WI38 (cell line): ENCODE measurements at regions not wholly inside any gene's neighbourhood (a gene's known extent, or its start where the extent isn't known, plus 50 kb on each side); places are given as distances from the start of the nearest gene placed in this dataset.

Experiments
- H3K4me3 ChIP-seq: 2 replicates; pipeline ENCODE4 v1.5.1; 2011; ENCODE audit warnings: low read depth, mild to moderate bottlenecking, control low read depth, low read length
- CTCF ChIP-seq: IDR thresholded peaks from 2 replicates; pipeline ENCODE4 v1.5.1; 2012; ENCODE audit warnings: low read depth, mild to moderate bottlenecking, control low read depth, low read length

- H3K4me3 ChIP-seq: no peak overlapping the region
These were observed 57.2 kb upstream of the DLK1 start for GRCh38 chr14:100669468-100669867.

GRCh38 chr14:100670017-100670752, 56.5 kb upstream of the DLK1 start:
- H3K4me3 ChIP-seq: no peak overlapping the region
- TF ChIP-seq CTCF: no peak

More at GRCh38 chr14:100669468-100669867, 57.2 kb upstream of the DLK1 start:
- TF ChIP-seq CTCF: no peak

- no peak for TF ChIP-seq CTCF
These were observed 56.0 kb upstream of the DLK1 start for GRCh38 chr14:100670753-100671049.

GRCh38 chr14:100671386-100671901, 55.2 kb upstream of the DLK1 start:
- no peak for TF ChIP-seq CTCF
- no peak overlapping the region for H3K4me3 ChIP-seq

More at GRCh38 chr14:100670753-100671049, 56.0 kb upstream of the DLK1 start:
- no peak overlapping the region for H3K4me3 ChIP-seq

- no peak for TF ChIP-seq CTCF
- no peak overlapping the region for H3K4me3 ChIP-seq
These were observed 54.8 kb upstream of the DLK1 start for GRCh38 chr14:100671906-100672305.

GRCh38 chr14:100673085-100673806, 53.4 kb upstream of the DLK1 start:
- no peak for TF ChIP-seq CTCF
- no peak overlapping the region for H3K4me3 ChIP-seq

GRCh38 chr14:100673807-100674154, 52.9 kb upstream of the DLK1 start:
- no peak overlapping the region for H3K4me3 ChIP-seq
- no peak for TF ChIP-seq CTCF
